ENCODE measurements at regions not wholly inside any gene's neighbourhood (a gene's known extent, or its start where the extent isn't known, plus 50 kb on each side); places are given as distances from the start of the nearest gene placed in this dataset.
"Not testable (repeated sequence)": the region's sequence is repeated elsewhere in the genome, so short reads cannot be mapped to it uniquely, and the experiment has no call there.

DNA sequence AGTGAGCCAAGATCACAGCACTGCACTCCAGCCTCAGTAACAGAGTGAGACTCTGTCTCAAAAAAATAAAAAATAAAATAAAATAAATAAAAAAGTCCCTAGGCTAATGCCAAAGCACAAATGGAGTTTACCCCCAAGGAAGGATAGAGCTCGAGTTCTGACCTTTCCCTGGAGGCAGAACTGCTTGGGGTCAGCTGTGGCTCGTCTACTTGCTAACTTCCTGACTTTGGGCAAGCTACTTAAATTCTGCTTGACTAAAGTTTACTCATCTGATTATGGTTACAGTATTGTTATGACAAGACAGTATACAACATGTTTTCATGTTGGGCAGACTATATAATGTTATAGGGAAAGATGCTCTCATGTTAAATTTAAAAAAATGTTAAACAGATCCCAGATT, 359.2 kb downstream of the DNAH5 start:
- H3K4me3 ChIP-seq (replicated peaks; ENCODE audit: low read depth, low read length) = no peak overlapping the region
- TF ChIP-seq CTCF (IDR thresholded peaks at IDR 0.05; ENCODE audit: low read depth, low read length, missing control alignments) = no peak
- no peak for DNase-seq (ENCODE audit: extremely low read depth, low read depth)

DNA sequence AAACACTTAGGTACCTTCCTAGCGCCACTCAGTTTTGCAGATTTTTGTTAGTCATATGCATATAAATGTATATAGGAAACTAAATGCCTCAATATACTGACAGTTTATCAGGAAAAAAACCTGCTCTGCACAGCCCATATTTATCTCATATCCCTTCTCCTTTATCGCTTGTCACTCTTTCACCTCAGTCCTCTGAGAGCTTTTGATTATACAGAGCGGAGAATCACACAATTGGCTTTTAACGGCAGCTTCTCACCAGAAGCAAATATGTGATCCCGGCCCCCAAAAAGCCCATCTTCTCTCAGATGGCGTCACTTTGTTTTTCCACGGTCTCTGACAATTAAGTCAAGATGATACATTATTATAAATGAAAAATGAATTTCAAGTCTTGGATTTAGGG, 362.6 kb downstream of the DNAH5 start:
- no peak for TF ChIP-seq CTCF (IDR thresholded peaks at IDR 0.05; ENCODE audit: low read depth, low read length, missing control alignments)
- DNase-seq (ENCODE audit: extremely low read depth, low read depth) = no peak
- H3K4me3 ChIP-seq (replicated peaks; ENCODE audit: low read depth, low read length) = no peak overlapping the region

DNA sequence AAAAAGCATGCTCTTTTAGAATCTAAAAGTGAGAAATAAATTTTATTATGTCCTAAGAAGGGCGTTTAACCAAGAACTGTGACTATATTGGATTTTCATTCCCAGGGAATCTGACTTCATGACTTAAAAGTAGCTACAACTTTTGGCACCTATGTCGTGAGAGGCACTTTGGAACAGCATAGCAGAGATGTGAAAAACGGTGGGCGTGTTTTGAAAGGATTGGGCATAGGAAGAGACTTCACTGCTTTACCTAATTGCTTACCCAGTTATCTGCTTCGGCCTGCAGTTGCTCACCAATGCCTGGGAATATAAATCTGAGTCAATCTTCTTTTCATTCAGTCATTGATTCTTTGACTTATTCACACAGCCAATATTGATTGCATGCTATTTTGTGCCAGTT, 363.4 kb downstream of the DNAH5 start:
- TF ChIP-seq CTCF (IDR thresholded peaks at IDR 0.05; ENCODE audit: low read depth, low read length, missing control alignments) = no peak
- no peak for DNase-seq (ENCODE audit: extremely low read depth, low read depth)
- no peak overlapping the region for H3K4me3 ChIP-seq (replicated peaks; ENCODE audit: low read depth, low read length)

DNA sequence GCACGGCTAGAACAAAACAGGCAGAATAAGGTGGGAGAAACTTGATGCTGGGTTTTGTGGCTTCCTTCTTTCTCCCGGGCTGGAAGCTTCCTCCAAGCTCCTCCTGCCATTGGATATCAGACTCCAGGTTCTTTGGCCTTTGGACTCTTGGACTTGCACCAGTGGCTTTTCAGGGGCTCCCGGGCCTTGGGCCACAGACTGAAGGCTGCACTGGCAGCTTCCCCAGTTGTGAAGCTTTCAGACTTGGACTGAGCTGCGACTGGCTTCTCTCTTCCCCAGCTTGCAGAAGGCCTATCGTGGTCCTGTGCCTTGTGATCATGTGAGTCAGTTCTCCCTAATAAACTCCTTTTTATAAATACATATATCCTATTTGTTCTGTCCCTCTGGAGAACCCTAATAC, 364.4 kb downstream of the DNAH5 start:
- TF ChIP-seq CTCF (IDR thresholded peaks at IDR 0.05; ENCODE audit: low read depth, low read length, missing control alignments) = no peak
- H3K4me3 ChIP-seq (replicated peaks; ENCODE audit: low read depth, low read length) = no peak overlapping the region
- no peak for DNase-seq (ENCODE audit: extremely low read depth, low read depth)

DNA sequence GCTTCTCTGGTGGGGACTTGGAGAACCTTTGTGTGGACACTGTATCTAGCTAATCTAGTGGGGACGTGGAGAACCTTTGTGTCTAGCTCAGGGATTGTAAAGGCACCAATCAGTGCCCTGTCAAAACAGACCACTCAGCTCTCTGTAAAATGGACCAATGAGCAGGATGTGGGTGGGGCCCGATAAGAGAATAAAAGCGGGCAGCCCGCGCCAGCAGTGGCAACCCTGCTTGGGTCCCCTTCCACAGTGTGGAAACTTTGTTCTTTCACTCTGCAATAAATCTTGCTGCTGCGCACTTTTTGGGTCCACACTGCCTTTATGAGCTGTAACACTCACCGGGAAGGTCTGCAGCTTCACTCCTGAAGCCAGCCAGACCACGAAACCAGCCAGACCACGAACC, 365.4 kb downstream of the DNAH5 start:
- H3K4me3 ChIP-seq (replicated peaks; ENCODE audit: low read depth, low read length); DNase-seq (ENCODE audit: extremely low read depth, low read depth): not testable (repeated sequence)

GRCh38 chr5:13578311-13579039, 366.0 kb downstream of the DNAH5 start:
- DNase-seq (ENCODE audit: extremely low read depth, low read depth); H3K4me3 ChIP-seq (replicated peaks; ENCODE audit: low read depth, low read length): not testable (repeated sequence)

DNA sequence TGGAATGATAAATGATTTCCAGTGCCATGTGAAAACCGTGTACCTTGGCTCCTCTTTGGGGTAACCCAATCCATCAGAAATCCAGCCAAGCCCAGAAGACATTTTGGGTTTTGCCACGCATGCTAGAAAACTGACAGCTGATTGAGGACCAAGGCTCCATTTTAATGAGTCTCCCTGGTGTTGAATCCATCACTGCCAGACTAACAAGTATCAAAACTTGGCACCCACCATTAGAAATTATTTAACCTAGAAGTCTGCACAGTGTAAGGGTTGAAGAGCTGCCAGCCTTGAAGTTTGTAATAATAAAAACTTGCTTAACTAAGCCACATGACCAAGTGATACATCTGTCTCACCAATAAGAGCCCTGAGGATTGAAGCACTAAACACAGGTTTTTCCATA, 369.9 kb downstream of the DNAH5 start:
- DNase-seq (ENCODE audit: extremely low read depth, low read depth) = no peak
- TF ChIP-seq CTCF (IDR thresholded peaks at IDR 0.05; ENCODE audit: low read depth, low read length, missing control alignments) = no peak
- no peak overlapping the region for H3K4me3 ChIP-seq (replicated peaks; ENCODE audit: low read depth, low read length)

GRCh38 chr5:13572163-13572562, 372.3 kb downstream of the DNAH5 start:
- no peak for DNase-seq (ENCODE audit: extremely low read depth, low read depth)
- no peak for TF ChIP-seq CTCF (IDR thresholded peaks at IDR 0.05; ENCODE audit: low read depth, low read length, missing control alignments)
- no peak overlapping the region for H3K4me3 ChIP-seq (replicated peaks; ENCODE audit: low read depth, low read length)
